SKM-1 treated with dmso at 0.1 percent for 144 hours (cell line): ENCODE measurements at regions not wholly inside any gene's neighbourhood (a gene's known extent, or its start where the extent isn't known, plus 50 kb on each side); places are given as distances from the start of the nearest gene placed in this dataset.
"Not testable (repeated sequence)": the region's sequence is repeated elsewhere in the genome, so short reads cannot be mapped to it uniquely, and the experiment has no call there.

Experiments used
- DNase-seq: peaks from one replicate; lab custom pipeline; 2025; ENCODE audit not compliant: unreplicated experiment; lab: John Stamatoyannopoulos, UW

DNA sequence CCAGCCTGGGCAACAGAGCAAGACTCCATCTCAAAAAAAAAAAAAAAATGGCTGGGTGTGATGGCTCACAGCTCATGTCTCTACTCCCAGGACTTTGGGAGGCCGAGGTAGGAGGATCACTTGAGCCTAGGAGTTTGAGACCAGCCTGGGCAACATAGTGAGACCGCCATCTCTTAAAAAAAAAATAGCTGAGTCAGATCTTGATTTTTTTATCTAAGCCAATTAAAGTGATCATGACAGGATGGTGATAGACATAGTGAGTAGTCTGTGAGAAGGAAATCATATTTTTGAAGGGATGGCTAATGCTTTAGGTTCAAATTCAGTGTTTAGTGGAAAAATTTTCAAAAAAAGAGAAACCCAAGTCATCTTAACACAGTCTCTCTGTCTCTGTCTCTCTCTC is 114.6 kb upstream of the JARID2 start:
- DNase-seq = no peak

DNA sequence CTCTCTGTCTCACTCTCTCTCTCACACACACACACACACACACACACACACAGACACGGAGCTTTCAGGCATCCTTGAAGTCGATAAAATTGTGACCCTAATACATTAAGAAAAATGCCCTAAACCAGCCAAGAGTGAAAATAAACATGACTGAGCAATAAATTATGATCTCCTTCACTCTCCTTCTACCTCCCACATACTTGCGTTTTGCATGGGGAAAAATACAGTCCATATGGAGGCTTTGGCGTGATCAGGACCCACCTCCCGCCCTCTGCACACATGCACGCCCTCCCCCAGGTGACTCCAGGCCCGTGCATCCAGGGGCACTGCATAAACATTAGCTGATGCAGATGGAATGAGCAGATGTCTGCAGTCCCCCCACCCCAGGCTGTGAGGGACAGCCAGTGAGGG is 114.2 kb upstream of the JARID2 start:
- DNase-seq = no peak

DNA sequence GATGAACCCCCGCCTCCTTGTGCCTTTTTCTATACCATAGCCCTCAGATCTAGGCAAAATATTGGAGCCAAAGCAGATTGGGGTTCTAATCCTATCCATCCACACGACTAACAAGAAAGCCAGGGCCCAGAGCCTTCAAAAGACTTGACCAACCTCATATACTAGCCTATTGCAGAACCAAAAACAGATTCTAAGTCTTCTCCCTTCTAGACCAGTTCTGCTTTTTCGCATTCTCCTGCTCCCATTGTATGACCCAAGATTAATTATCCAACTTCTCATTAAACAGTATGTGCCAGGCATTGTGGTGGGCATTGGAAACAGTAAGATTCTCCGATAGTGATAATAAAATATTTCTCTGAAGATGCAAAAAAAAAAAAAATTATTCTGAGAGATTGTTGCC is 113.7 kb upstream of the JARID2 start:
- DNase-seq = no peak

DNA sequence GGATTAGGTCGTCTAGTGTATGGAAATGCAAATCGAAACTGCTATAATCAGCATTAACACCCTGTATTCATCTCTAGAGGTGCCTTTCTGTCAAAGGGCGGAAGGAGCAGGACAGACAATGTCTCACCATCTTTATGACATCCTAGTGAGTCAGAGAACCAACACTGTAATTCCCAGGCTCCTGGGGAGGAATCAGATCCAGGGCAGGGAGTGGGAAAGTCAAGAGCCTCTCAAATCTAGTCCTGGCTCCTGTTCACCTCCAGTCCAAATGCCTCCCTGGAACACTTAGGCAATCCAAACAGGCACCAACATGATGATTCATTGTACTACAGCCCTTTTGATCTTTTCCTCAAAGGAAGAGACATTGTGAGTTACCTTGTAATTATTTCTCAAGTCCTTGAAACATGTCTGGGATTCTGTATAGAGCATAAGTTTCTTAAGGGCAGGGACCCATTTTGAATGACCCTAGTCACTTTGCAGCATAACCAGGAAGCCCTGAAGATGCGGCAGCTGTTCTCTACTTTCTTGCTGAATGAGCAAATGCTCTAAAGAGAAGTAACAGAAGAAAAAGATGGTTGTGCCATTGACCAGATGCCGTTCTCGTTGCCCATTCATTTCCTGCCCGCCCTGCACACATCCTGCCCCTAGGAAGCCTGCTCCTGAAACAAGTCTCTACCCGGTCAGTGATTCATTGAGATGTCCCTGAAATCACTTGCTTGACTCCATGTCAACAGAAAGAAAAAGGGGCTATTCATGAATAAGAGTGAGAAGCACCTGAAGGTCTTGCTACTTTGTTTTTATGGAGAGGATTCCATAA is 112.8 kb upstream of the JARID2 start:
- DNase-seq = no peak

DNA sequence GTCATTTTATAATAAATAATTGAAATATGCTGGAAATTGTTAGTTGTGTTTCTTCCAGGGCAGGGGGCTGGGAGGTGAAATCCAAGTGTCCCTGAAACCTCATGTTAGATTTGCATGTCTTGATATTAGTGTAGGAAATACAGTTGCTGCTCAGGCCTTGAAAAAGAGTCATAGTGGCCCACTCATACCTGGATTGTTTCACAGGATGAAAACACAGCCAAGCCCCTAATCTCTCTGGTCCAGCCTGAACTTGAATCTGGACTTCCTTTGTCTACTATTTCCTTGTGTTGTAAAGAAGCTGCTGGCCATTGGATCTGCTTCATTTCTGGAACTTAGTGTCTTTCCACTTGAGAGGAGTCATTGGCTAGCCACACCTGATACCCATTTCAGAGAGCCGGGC is 108.8 kb upstream of the JARID2 start:
- DNase-seq = no peak

DNA sequence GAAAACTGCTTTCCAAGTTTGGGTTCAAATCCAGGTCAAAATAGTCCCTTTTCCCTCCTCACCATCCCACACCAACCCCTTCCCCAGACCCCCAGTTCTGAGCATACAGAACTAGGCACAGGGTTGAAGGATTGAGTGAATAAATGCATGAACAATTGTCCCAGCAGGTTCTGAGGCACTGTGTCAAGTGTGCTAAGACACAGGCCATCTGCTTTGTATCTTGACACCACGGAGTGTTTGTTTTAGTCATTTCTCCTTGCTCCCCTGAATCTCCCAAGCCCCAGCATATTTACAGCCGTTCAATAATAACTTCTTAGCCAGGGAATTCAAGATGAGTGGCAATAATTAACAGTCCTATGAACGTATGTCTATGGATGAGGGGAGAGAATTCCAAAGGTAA is 102.8 kb upstream of the JARID2 start:
- no peak for DNase-seq

DNA sequence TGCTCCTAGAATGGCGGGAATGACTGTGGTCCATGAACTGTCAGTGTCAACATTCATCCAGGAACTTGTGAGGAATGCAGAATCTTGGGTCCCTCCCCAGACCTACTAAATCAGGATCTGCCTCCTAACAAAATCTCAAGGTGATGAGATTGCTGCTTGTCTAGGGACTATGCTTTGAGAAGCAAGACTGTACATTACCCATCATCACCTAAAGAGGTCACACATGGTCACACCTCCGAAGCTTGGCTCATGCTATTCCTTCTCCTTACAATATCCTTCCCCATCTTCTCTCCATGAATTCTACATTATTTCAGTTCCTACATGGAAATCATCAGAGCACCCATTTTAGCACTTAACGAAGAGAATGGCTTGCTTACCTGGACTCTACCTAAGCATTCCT is 102.3 kb upstream of the JARID2 start:
- no peak for DNase-seq

DNA sequence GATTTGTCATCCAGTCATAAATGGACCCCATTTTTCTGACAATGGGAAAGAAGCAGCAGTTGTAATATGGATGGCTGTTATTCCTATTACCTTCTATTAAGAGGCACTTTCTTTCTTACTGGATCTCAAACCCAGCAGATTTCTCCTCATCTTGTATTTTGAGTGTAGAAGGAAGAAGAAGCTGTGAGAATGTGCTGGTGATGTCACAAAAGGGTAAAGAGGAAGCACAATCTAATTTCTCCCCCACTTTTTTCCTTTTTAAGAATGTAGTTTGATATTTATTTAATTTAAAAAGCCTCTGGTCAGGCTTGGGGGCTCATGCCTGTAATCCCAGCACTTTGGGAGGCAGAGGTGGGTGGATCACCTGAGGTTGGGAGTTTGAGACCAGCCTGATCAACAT is 100.0 kb upstream of the JARID2 start:
- no peak for DNase-seq

DNA sequence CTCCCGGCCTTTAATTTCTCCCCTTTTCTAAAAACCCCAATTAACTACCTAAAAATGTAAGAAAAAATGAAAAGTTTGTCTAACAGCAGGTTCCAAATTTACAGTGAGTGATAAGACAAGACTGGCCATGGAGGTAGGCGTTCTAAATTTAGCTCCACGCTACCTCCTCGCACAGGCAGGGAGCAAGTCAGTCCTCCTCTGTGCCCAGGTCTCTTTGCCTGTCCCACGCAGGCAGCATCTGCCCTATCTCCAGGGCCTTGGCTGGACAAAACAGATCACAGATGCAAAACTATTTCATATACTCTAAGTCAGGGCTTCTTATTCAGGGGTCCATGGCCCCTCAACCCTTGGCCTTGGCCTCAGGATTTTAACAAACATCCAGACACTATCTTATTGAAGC is 98.0 kb upstream of the JARID2 start:
- no peak for DNase-seq

DNA sequence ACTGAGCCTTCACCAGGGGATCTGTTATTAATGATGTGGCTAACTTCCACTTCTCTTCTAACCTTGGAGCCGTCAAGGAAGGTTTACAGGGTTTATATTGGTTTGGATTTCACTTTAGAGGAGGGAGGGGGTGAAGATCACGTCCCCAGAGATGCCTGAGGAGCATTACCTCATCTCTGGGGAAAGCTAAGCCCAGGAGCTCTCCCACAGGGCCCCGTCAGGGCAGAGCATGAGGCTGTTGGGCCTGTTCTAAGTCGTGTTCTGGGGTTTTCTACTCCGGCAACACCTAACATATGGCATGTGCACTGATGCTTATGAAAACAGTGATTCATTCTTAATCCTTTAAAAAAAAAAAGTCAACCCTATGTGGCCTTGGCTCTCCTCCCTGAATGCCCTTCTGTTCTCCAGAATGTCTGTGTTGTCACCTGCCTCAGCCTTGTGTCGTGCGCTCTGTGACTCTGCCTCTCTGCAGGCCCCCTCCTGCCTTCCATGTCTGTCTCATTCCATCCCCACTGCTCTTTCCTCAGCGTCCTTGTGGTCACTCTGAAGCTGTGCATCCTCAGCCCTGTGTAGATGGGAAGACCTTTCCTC is 97.4 kb upstream of the JARID2 start:
- DNase-seq = no peak

DNA sequence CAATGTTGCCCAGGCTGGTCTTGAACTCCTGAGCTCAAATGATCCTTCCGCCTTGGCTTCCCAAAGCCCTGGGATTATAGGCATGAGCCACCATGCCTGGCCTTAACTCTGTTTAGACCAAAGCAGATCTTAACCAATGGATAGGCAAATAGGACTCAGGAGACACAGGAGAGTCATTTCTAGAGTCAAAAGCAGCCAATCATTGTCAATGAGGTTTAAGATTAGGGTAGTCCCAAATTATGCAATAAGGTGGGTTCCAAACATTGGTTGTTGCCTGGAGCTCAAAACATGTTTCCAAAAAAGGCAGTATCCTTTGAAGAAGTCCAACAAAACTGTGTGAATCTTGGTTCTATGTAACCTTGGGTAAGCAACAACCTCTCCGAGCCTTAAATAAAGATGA is 95.7 kb upstream of the JARID2 start:
- no peak for DNase-seq

DNA sequence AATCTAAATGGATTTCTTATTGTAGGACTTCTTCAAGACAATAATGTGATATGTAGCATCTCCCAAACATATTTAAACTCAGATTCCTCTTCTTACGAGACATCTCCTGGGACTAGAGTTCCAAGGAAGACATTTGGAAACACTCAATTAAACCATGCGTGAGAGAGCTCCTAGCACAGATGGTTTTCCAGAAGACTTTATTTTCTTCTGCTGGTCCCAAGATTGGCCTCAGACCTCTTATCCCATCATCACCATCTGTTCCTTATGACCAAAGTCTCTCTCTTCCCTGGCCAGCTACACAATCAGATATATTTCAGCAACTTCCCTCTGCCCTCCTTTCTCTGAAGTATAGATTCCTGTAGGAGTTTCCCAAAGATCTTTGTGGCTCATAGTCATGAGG is 93.2 kb upstream of the JARID2 start:
- no peak for DNase-seq

DNA sequence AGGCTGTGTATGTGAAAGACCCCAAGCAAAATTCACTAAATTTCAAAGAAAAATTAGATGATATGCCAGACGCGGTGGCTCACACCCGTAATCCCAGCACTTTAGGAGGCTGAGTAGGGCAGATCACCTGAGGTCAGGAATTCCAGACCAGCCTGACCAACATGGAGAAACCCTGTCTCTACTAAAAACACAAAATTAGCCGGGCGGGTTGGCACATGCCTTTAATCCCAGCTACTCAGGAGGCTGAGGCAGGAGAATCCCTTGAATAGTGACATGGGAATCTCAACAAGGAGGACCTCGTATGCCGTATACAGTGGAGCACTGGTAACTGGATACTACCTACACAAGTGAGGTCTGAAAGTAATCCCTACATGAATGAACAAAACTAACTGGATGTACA is 92.7 kb upstream of the JARID2 start:
- DNase-seq = no peak

DNA sequence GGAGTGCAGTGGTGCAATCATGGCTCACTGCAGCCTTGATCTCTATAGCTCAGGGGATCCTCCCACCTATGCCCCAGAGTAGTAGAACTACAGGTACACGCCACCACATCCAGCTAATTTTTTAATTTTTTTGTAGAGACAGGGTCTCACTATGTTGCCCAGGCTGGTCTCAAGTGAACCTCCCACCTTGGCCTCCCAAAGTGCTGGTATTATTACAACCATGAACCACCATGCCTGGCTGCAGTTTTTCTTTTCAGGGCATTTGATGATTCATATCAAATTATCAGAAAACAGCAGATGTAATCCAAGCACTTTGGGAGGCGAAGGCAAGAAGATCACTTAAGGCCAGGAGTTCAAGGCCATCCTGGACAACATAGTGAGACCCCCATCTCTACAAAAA is 88.4 kb upstream of the JARID2 start:
- DNase-seq = no peak

DNA sequence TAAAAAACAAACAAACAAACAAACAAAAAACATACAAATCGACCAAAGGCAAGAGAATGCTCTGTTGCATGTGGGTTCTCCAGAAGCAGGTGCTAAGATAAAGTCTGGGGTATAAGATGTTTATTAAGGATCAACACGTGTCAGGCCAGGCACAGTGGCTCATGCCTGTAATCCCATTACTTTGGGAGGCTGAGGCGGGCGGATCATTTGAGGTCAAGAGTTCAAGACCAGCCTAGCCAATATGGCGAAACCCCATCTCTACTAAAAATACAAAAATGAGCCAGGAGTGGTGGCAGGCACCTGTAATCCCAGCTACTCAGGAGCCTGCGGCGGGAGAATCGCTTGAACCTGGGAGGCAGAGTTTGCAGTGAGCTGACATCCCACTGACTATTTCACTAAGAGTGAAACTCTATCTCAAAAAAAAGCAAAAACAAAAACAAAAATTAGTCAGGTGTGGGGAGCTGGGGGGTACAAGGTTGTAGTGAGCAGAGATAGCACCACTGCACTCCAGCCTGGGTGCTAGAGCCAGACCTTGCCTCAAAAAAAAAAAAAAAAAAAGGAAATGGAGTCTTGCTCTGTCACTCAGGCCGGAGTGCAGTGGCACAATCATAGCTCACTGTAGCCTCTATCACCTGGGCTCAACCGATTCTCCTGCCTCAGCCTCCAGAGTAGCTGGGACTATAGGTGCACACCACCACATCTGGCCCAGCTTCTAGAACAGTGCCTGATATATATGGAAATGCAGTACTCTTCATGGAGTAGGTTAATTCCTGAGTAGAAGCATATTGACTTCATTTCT is 86.8 kb upstream of the JARID2 start:
- no peak for DNase-seq

DNA sequence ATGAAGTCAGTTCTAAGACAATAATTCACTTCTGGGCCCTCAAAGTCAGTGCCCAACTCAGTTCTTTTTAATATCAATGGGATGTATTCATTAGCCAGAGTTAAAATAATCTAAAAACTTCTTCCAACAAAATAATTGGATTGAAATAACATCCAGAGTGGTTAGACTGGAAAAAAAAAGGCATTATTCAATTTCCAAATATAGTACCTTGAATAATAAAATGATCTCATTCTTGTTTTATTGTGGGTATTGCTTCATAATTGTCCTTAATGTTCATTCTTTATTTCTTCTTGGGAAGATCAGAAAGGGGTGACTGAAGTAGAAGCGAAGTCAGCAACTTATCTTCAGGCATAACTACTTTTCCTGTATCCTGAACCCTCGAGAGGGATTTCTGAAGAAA is 85.1 kb upstream of the JARID2 start:
- no peak for DNase-seq

DNA sequence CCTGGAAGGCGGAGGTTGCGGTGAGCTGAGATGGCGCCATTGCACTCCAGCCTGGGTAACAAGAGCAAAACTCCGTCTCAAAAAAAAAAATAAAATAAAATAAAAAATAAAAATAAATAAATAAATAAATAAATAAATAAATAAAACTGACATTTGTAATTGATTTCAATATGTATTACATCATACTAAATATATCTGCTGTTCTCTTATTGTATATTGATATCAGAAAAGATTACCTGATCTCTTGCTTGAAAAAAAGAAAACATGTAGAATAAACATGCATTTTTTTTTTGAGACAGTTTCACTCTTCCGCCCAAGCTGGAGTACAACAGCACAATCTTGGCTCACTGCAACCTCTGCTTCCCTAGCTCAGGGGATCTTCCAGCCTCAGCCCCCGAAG is 81.0 kb upstream of the JARID2 start:
- DNase-seq = not testable (repeated sequence)

DNA sequence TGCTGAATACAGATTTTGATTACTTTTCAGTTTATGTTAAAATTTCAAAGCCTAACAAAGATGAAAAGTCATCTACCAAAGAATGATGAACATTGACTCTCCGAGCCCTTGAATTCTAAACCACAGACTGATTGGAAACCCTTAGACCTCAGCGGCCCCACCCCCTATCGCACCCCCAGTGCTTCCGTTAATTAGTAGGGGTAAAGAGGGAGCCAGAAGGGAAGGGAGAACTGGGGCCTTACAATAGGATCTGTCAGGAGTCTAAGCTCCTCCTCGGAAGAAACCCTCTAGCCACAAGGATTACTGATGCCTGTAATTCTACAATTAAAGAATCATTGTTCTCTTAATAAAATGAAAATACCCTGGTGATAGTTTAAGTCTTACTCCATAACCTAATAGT is 79.7 kb upstream of the JARID2 start:
- DNase-seq = no peak

DNA sequence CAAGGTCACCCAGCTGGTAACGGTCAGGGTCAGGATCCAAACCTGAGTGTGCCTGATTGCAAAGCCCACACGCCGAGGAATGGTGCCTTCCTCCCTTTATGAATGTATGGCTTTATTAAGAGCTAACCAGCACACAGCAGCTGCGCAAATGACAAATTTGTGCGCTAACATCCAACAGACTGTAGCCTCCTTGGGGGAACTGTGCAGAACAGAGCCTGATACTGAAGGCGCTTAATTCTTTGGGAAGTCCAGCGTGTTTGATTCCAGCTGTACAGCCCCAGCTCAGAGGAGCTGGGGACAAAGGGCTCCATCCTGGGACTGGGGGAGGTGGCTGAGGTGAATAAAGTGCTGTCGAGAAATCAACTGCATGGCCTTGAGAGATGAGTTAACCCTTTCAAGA is 75.7 kb upstream of the JARID2 start:
- no peak for DNase-seq

DNA sequence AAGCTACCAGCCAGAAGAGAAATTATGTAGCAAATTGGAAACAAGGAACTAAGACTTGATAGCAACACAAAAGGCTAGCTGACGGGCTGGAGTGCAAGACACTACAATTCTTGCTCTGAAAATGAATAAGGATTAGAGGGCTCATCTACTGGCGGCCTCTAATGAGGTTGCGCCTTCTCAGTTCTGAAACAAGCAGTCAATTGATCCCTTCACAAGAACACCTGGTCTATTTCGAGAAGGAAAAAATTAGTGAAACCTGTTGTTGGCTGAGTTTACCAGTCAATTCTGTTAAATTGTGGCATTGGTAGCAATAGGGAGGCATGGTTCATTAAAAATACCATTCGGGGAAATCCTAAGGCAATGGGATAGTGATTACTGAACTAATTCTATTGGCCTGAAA is 74.8 kb upstream of the JARID2 start:
- DNase-seq = no peak

DNA sequence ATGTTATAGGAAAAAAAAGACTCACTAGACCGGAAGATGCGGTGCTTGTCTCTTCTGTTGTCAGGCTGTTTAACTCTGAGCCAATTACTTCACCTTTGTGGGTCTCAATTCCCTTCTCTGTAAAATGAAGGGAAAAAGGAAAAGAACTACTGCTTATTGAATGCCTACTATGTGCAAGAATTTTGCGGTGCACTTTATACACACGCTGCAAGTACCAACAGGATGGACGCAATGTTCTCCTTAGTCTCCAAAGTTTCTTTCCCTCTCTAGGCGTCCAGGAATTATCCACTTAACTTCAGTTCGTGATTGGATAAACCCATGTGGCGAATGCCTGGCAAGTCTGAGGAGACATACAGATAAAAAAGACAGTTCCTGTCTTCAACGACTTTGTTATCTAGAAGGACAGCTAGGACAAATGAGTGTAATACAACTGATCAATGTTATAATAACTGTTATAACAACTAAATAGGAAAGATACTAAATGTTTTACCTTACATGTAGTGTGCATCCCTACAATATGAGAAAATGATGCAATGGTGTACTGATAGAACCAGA is 69.0 kb upstream of the JARID2 start:
- DNase-seq = no peak

DNA sequence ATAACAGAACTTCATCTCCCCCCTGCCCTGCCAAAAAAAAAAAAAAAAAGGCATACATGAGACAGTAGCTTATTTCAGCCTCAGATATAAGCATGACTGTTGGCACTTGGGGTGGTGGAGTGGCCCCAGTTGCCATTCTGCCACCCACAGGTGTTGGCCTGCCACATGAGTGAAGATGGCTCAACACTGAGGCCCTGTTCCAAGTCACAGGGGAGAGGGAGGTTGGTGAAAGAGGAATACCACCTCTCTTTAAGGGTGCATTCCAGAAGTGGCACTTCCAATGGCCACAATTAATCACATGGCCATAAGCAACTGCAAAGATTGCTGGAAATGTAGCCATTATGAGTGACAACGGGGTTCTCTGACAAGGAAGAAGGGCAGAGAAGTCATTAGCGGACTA is 61.9 kb upstream of the JARID2 start:
- DNase-seq = no peak
